Astrocyte of the cerebellum (primary cell): ENCODE measurements at regions not wholly inside any gene's neighbourhood (a gene's known extent, or its start where the extent isn't known, plus 50 kb on each side); places are given as distances from the start of the nearest gene placed in this dataset.

Source experiments
- DNase-seq: peaks from one replicate; pipeline ENCODE4 v3.0.0-alpha.2; 2011; ENCODE audit warnings: low read depth
- H3K4me3 ChIP-seq: 2 replicates; pipeline ENCODE4 v1.5.1; 2011; ENCODE audit warnings: mild to moderate bottlenecking, low read depth, low read length, moderate library complexity
- CTCF ChIP-seq: IDR thresholded peaks from 2 replicates; pipeline ENCODE4 v1.5.1; 2012; ENCODE audit warnings: low read length, low read depth, moderate library complexity, mild to moderate bottlenecking; ENCODE audit errors: missing control alignments
- in situ Hi-C: cut with HindIII; loops from 2 replicates; pipeline ENCODE4 v1.10.0; 2017; ENCODE audit warnings: low sequenced_read_pairs

GRCh38 chr16:6018848-6019489, 921.4 kb upstream of the EEF2KMT start:
- no peak for TF ChIP-seq CTCF

GRCh38 chr16:6016530-6017184, 919.1 kb upstream of the EEF2KMT start:
- no peak overlapping the region for H3K4me3 ChIP-seq
- peak; percentile 38 for DNase-seq
- peak; percentile 64 for TF ChIP-seq CTCF
- in situ Hi-C loops = no loop called here

More at GRCh38 chr16:6018848-6019489, 921.4 kb upstream of the EEF2KMT start:
- in situ Hi-C loops = no loop called here
- no peak for DNase-seq
- peak overlapping the region; percentile 25 for H3K4me3 ChIP-seq

- no peak for TF ChIP-seq CTCF
- in situ Hi-C loops = no loop called here
- DNase-seq = no peak
- H3K4me3 ChIP-seq = no peak overlapping the region
Observed at GRCh38 chr16:6012716-6013115, 915.1 kb upstream of the EEF2KMT start.

- in situ Hi-C loops = no loop called here
- no peak for DNase-seq
- no peak for TF ChIP-seq CTCF
- H3K4me3 ChIP-seq = no peak overlapping the region
Observed at GRCh38 chr16:6009151-6009550, 911.6 kb upstream of the EEF2KMT start.

- H3K4me3 ChIP-seq = no peak overlapping the region
- in situ Hi-C loops = no loop called here
- DNase-seq = no peak
- no peak for TF ChIP-seq CTCF
Observed at GRCh38 chr16:6008670-6009069, 911.1 kb upstream of the EEF2KMT start.

GRCh38 chr16:5993356-5993755, 895.8 kb upstream of the EEF2KMT start:
- no peak for DNase-seq
- no peak for TF ChIP-seq CTCF
- in situ Hi-C loops = no loop called here
- no peak overlapping the region for H3K4me3 ChIP-seq
